ENCODE measurements at regions not wholly inside any gene's neighbourhood (a gene's known extent, or its start where the extent isn't known, plus 50 kb on each side); places are given as distances from the start of the nearest gene placed in this dataset.

DNA sequence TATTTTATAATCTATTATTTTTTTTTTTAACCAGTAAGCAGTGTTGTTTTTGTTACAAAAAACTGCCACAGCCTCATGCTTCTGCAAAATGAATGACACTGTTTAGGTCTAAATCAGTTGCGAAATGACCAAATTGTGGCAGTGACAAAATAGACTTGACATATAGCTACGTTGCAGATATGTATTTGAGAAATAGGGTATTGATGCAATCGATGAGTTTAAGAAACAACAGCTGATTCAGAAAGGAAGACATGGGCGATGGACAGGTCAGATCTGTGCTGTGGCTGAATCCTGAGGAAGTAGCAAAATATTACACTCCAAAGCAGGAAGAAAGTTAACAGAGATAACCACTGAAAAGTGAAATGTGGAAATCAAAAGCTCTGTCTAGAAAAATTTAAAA, 89.0 kb upstream of the STEAP4 start:
- H3K4me1 ChIP-seq (ENCODE audit: control insufficient read depth, extremely low read depth, insufficient read depth, low read length), result no peaks in the 10 kb centered on the region
- no peaks in the 10 kb centered on the region for H4K20me1 ChIP-seq (ENCODE audit: control insufficient read depth, extremely low read depth, insufficient read depth, low read length)
- H3K4me3 ChIP-seq (replicated peaks in 1 of 4; ENCODE audit: control extremely low read depth in 1 of 4, insufficient read depth in 1 of 4, low read depth in 3 of 4, low read length in 4 of 4), result no peak overlapping the region
- no peaks in the 10 kb centered on the region for H3K79me2 ChIP-seq (ENCODE audit: control insufficient read depth, insufficient read depth, low read length)
- H3K36me3 ChIP-seq (ENCODE audit: control insufficient read depth, insufficient read depth, low read length), result no peaks in the 10 kb centered on the region
- H3K27me3 ChIP-seq (ENCODE audit: control insufficient read depth, insufficient read depth, low read length), result no peaks in the 10 kb centered on the region
- H3K9me3 ChIP-seq (ENCODE audit: control insufficient read depth, insufficient read depth, low read depth, low read length), result no peaks in the 10 kb centered on the region
- DNase-seq (ENCODE audit: low read depth in 2 of 2), result no peak
- no peak overlapping the region for H3K4me2 ChIP-seq (ENCODE audit: extremely low read depth, insufficient read depth, low read length)
- TF ChIP-seq EZH2 (IDR thresholded peaks at IDR 0.05; ENCODE audit: low read length, missing control alignments), result no peak
- TF ChIP-seq CTCF (conservative IDR thresholded peaks at IDR 0.05 in 1 of 2, IDR thresholded peaks at IDR 0.05 in 1 of 2; ENCODE audit: low read depth in 1 of 2, low read length in 2 of 2), result no peak
- H3K9ac ChIP-seq (ENCODE audit: insufficient read depth, low read length), result no peak overlapping the region
- H2AFZ ChIP-seq (ENCODE audit: low read length), result no peak overlapping the region
- H3K27ac ChIP-seq (ENCODE audit: insufficient read depth, low read length), result no peak overlapping the region

DNA sequence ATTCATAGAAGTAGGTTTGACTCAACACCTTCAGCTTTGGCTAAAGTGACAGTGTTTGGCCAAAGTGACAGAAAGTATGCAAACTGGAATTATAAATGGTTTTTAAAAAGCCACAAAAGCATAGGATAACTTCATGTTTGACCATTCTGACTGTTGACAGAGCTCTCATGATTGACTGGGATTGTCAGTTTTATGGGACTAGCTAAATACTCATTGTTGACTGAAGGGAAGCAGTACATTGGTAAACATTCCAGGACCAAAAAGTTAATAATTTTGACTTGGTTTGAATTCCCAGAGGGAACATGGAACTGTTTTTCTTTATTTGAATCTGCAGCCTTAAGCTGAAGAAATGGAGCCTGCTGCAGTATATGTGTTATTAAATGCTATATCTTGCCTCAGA, 84.6 kb upstream of the STEAP4 start:
- TF ChIP-seq EZH2 (IDR thresholded peaks at IDR 0.05; ENCODE audit: low read length, missing control alignments) (no peak), CTCF (conservative IDR thresholded peaks at IDR 0.05 in 1 of 2, IDR thresholded peaks at IDR 0.05 in 1 of 2; ENCODE audit: low read depth in 1 of 2, low read length in 2 of 2) (no peak)
- H3K9me3 ChIP-seq (ENCODE audit: control insufficient read depth, insufficient read depth, low read depth, low read length), result no peaks in the 10 kb centered on the region
- H3K4me1 ChIP-seq (ENCODE audit: control insufficient read depth, extremely low read depth, insufficient read depth, low read length), result no peaks in the 10 kb centered on the region
- no peak overlapping the region for H3K4me2 ChIP-seq (ENCODE audit: extremely low read depth, insufficient read depth, low read length)
- no peaks in the 10 kb centered on the region for H3K27me3 ChIP-seq (ENCODE audit: control insufficient read depth, insufficient read depth, low read length)
- no peak overlapping the region for H3K4me3 ChIP-seq (replicated peaks in 1 of 4; ENCODE audit: control extremely low read depth in 1 of 4, insufficient read depth in 1 of 4, low read depth in 3 of 4, low read length in 4 of 4)
- no peak overlapping the region for H2AFZ ChIP-seq (ENCODE audit: low read length)
- no peak for DNase-seq (ENCODE audit: low read depth in 2 of 2)
- no peaks in the 10 kb centered on the region for H3K79me2 ChIP-seq (ENCODE audit: control insufficient read depth, insufficient read depth, low read length)
- H3K9ac ChIP-seq (ENCODE audit: insufficient read depth, low read length), result no peak overlapping the region
- no peak overlapping the region for H3K27ac ChIP-seq (ENCODE audit: insufficient read depth, low read length)
- H3K36me3 ChIP-seq (ENCODE audit: control insufficient read depth, insufficient read depth, low read length), result no peaks in the 10 kb centered on the region
- no peaks in the 10 kb centered on the region for H4K20me1 ChIP-seq (ENCODE audit: control insufficient read depth, extremely low read depth, insufficient read depth, low read length)

DNA sequence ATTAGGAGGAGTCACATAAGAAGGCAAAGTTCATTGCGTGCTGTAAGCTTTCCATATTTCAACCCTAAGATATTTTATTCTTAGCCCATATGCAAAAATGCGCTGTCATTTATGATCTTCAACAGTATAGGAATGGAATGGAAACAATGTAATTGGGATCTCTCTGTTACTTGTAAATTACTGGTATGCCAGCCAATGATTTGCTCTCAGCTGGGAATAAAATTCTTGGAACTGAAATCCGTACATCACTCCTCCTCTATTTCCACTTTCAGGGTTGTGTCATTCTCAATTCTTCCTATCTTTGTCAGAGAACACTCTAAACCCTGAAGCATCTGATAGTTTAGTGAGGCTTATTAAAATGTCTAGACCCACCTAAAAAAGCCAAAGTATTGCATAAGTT, 80.7 kb upstream of the STEAP4 start:
- H3K27me3 ChIP-seq (ENCODE audit: control insufficient read depth, insufficient read depth, low read length), result no peaks in the 10 kb centered on the region

More for the DNA sequence above, 80.7 kb upstream of the STEAP4 start:
- Histone ChIP-seq H4K20me1 (ENCODE audit: control insufficient read depth, extremely low read depth, insufficient read depth, low read length) (no peaks in the 10 kb centered on the region), H3K36me3 (ENCODE audit: control insufficient read depth, insufficient read depth, low read length) (no peaks in the 10 kb centered on the region), H2AFZ (ENCODE audit: low read length) (no peak overlapping the region), H3K4me2 (ENCODE audit: extremely low read depth, insufficient read depth, low read length) (no peak overlapping the region), H3K4me1 (ENCODE audit: control insufficient read depth, extremely low read depth, insufficient read depth, low read length) (no peaks in the 10 kb centered on the region), H3K79me2 (ENCODE audit: control insufficient read depth, insufficient read depth, low read length) (no peaks in the 10 kb centered on the region), H3K9me3 (ENCODE audit: control insufficient read depth, insufficient read depth, low read depth, low read length) (no peaks in the 10 kb centered on the region), H3K4me3 (replicated peaks in 1 of 4; ENCODE audit: control extremely low read depth in 1 of 4, insufficient read depth in 1 of 4, low read depth in 3 of 4, low read length in 4 of 4) (no peak overlapping the region), H3K27ac (ENCODE audit: insufficient read depth, low read length) (no peak overlapping the region), H3K9ac (ENCODE audit: insufficient read depth, low read length) (no peak overlapping the region)
- no peak for DNase-seq (ENCODE audit: low read depth in 2 of 2)
- TF ChIP-seq CTCF (conservative IDR thresholded peaks at IDR 0.05 in 1 of 2, IDR thresholded peaks at IDR 0.05 in 1 of 2; ENCODE audit: low read depth in 1 of 2, low read length in 2 of 2) (no peak), EZH2 (IDR thresholded peaks at IDR 0.05; ENCODE audit: low read length, missing control alignments) (no peak)

Measured in fibroblast of lung (primary cell).